Liver (tissue), 8 donors: ENCODE measurements at regions not wholly inside any gene's neighbourhood (a gene's known extent, or its start where the extent isn't known, plus 50 kb on each side); places are given as distances from the start of the nearest gene placed in this dataset.

Experiments
- DNase-seq: peaks from one replicate; pipeline ENCODE4 v3.0.0-alpha.2; 2017; ENCODE audit warnings: low spot score
- H3K27ac ChIP-seq, 2 donors: one replicate each; pipeline ENCODE4 v1.7.0; 2013; ENCODE audit warnings: inconsistent platforms in 2 of 2, low read length in 2 of 2, control low read depth in 1 of 2, low read depth in 1 of 2, mild to moderate bottlenecking in 1 of 2
- H3K27me3 ChIP-seq, 4 donors: one replicate each; pipeline versions ENCODE4 v1.6.1 to v1.7.0; 2013; ENCODE audit warnings: low read length in 3 of 4, inconsistent platforms in 1 of 4, mild to moderate bottlenecking in 1 of 4, moderate library complexity in 1 of 4; ENCODE audit not compliant: control insufficient read depth in 4 of 4, insufficient read depth in 4 of 4
- H3K36me3 ChIP-seq, 4 donors: one replicate each; pipeline versions ENCODE4 v1.6.1 to v1.7.0; 2013; ENCODE audit warnings: low read length in 3 of 4, mild to moderate bottlenecking in 3 of 4, low read depth in 1 of 4, moderate library complexity in 1 of 4; ENCODE audit not compliant: control insufficient read depth in 4 of 4, insufficient read depth in 3 of 4
- H3K4me1 ChIP-seq, 4 donors: one replicate each; pipeline versions ENCODE4 v1.6.1 to v1.7.0; 2013; ENCODE audit warnings: low read length in 3 of 4, mild to moderate bottlenecking in 3 of 4, moderate library complexity in 1 of 4; ENCODE audit not compliant: control insufficient read depth in 4 of 4, insufficient read depth in 4 of 4
- H3K4me3 ChIP-seq, 3 donors: one replicate each; pipeline versions ENCODE4 v1.6.1 to v1.7.0; 2013; ENCODE audit warnings: low read length in 3 of 3, control low read depth in 1 of 3, low read depth in 1 of 3, mild to moderate bottlenecking in 1 of 3
- H3K9ac ChIP-seq, 2 donors: one replicate each; pipeline ENCODE4 v1.7.0; 2013; ENCODE audit warnings: low read length in 2 of 2, mild to moderate bottlenecking in 2 of 2, moderate library complexity in 2 of 2, control low read depth in 1 of 2, low read depth in 1 of 2
- H3K9me3 ChIP-seq, 4 donors: one replicate each; pipeline versions ENCODE4 v1.6.1 to v1.7.0; 2013; ENCODE audit warnings: low read length in 3 of 4; ENCODE audit not compliant: control insufficient read depth in 4 of 4
- EGR1 ChIP-seq, 2 donors: IDR thresholded peaks; 2 replicates each; pipeline ENCODE4 v1.6.1; 2016 to 2018; ENCODE audit warnings: antibody characterized with exemption in 2 of 2, low read depth in 2 of 2
- FOXA1 ChIP-seq: IDR thresholded peaks from 2 replicates; pipeline ENCODE4 v1.6.1; 2016; ENCODE audit warnings: antibody characterized with exemption
- FOXA2 ChIP-seq: IDR thresholded peaks from 2 replicates; pipeline ENCODE4 v1.6.1; 2016; ENCODE audit warnings: antibody characterized with exemption
- GABPA ChIP-seq, 2 donors: IDR thresholded peaks in 1 of 2; conservative IDR thresholded peaks in 1 of 2; 2 replicates each; pipeline ENCODE4 v1.6.1; 2016; ENCODE audit warnings: antibody characterized with exemption in 2 of 2, mild to moderate bottlenecking in 1 of 2, moderate library complexity in 1 of 2
- HNF4A ChIP-seq, 2 donors: conservative IDR thresholded peaks; 2 replicates each; pipeline ENCODE4 v1.6.1; 2016; ENCODE audit warnings: antibody characterized with exemption in 2 of 2, mild to moderate bottlenecking in 2 of 2
- HNF4G ChIP-seq: IDR thresholded peaks from 2 replicates; pipeline ENCODE4 v1.6.1; 2016; ENCODE audit warnings: antibody characterized with exemption
- JUND ChIP-seq, 2 donors: IDR thresholded peaks; 2 replicates each; pipeline ENCODE4 v1.6.1; 2016; ENCODE audit warnings: antibody characterized with exemption in 2 of 2
- NR2F2 ChIP-seq: IDR thresholded peaks from 2 replicates; pipeline ENCODE4 v1.6.1; 2016; ENCODE audit warnings: antibody characterized with exemption
- RAD21 ChIP-seq, 2 donors: IDR thresholded peaks; 2 replicates each; pipeline ENCODE4 v1.6.1; 2016; ENCODE audit warnings: antibody characterized with exemption in 2 of 2, mild to moderate bottlenecking in 2 of 2
- RXRA ChIP-seq, 2 donors: IDR thresholded peaks; 2 replicates each; pipeline ENCODE4 v1.6.1; 2017 to 2018; ENCODE audit warnings: antibody characterized with exemption in 2 of 2, mild to moderate bottlenecking in 1 of 2
- SP1 ChIP-seq: IDR thresholded peaks from 2 replicates; pipeline ENCODE4 v1.6.1; 2018; ENCODE audit warnings: antibody characterized with exemption, mild to moderate bottlenecking
- TAF1 ChIP-seq: conservative IDR thresholded peaks from 2 replicates; pipeline ENCODE4 v1.6.1; 2016; ENCODE audit warnings: antibody characterized with exemption, mild to moderate bottlenecking
- YY1 ChIP-seq: IDR thresholded peaks from 2 replicates; pipeline ENCODE4 v1.6.1; 2016; ENCODE audit warnings: antibody characterized with exemption, mild to moderate bottlenecking
- WGBS: extraction: QIAGEN DNeasy Blood & Tissue Kit; methylation state at CpG from one replicate; pipeline ENCODE4 v1.1.7; 2013; 5-methylcytosine and 5-hydroxymethylcytosine counted together
- TF ChIP-seq, protein P1 (sequence below): IDR thresholded peaks from 2 replicates; pipeline ENCODE4 v1.6.1; 2016; ENCODE audit warnings: antibody characterized with exemption
- TF ChIP-seq, protein P2 (sequence below): IDR thresholded peaks from 2 replicates; pipeline ENCODE4 v1.6.1; 2016; ENCODE audit warnings: antibody characterized with exemption
- TF ChIP-seq, protein P3 (sequence below): fragments of 150-350 bp; IDR thresholded peaks from 2 replicates; pipeline ENCODE4 v1.5.1; 2017; ENCODE audit warnings: improper control_type of control experiment, low read depth, low read length; ENCODE audit not compliant: missing input control
- TF ChIP-seq, protein P4 (sequence below): IDR thresholded peaks from 2 replicates; pipeline ENCODE4 v1.6.1; 2016; ENCODE audit warnings: antibody characterized with exemption, mild to moderate bottlenecking
- TF ChIP-seq, protein P5 (sequence below): IDR thresholded peaks from 2 replicates; pipeline ENCODE4 v1.6.1; 2016; ENCODE audit warnings: antibody characterized with exemption
- donor health status: healthy.
- donor health status: healthy.
- donor health status: healthy.
- donor health status: healthy.
- donor health status: healthy.

DNA sequence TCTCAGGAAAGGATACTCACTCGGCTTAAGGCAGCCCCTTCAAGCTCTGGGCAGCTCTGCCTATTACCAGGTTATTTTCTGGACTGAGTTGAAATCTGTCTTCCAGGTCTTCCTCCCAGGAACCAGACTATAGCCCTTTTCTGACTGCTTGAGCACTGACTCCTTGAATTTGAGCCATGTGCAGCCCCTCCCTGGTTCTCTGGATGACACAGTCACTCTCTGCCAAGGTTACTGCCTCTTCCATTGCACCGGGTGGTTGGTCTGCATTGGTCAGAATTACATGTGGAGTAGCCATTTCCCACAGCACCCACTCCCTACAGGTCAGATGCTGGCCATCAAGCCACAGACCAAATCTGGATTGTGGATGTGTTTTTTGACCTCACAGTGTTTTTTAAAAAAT, 81.9 kb downstream of the KLF4 start:
- Histone ChIP-seq H3K36me3 (no peaks in the 10 kb centered on the region), H3K27ac (no peak overlapping the region), H3K4me1 (no peaks in the 10 kb centered on the region), H3K4me3 (no peak overlapping the region), H3K27me3 (peaks cover 0 to 4% (median 0%) of the 10 kb centered on the region in 4 donors), H3K9me3 (no peaks in the 10 kb centered on the region), H3K9ac (no peak overlapping the region)
- whole genome bisulfite sequencing: 65% methylated on average over 2 of the region's 2 CpGs
- TF ChIP-seq, protein P1, sequence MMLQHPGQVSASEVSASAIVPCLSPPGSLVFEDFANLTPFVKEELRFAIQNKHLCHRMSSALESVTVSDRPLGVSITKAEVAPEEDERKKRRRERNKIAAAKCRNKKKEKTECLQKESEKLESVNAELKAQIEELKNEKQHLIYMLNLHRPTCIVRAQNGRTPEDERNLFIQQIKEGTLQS: no peak
- TF ChIP-seq SP1 (no peak), NR2F2 (no peak), HNF4G (no peak), TAF1 (no peak), JUND (IDR thresholded peaks at IDR 0.05) (no peak), HNF4A (conservative IDR thresholded peaks at IDR 0.05) (no peak), RXRA (IDR thresholded peaks at IDR 0.05) (no peak), EGR1 (IDR thresholded peaks at IDR 0.05; ENCODE audit: low read depth in 2 of 2) (no peak), FOXA2 (no peak)
- TF ChIP-seq, protein P2, sequence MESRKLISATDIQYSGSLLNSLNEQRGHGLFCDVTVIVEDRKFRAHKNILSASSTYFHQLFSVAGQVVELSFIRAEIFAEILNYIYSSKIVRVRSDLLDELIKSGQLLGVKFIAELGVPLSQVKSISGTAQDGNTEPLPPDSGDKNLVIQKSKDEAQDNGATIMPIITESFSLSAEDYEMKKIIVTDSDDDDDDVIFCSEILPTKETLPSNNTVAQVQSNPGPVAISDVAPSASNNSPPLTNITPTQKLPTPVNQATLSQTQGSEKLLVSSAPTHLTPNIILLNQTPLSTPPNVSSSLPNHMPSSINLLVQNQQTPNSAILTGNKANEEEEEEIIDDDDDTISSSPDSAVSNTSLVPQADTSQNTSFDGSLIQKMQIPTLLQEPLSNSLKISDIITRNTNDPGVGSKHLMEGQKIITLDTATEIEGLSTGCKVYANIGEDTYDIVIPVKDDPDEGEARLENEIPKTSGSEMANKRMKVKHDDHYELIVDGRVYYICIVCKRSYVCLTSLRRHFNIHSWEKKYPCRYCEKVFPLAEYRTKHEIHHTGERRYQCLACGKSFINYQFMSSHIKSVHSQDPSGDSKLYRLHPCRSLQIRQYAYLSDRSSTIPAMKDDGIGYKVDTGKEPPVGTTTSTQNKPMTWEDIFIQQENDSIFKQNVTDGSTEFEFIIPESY: no peak
- TF ChIP-seq, protein P3, sequence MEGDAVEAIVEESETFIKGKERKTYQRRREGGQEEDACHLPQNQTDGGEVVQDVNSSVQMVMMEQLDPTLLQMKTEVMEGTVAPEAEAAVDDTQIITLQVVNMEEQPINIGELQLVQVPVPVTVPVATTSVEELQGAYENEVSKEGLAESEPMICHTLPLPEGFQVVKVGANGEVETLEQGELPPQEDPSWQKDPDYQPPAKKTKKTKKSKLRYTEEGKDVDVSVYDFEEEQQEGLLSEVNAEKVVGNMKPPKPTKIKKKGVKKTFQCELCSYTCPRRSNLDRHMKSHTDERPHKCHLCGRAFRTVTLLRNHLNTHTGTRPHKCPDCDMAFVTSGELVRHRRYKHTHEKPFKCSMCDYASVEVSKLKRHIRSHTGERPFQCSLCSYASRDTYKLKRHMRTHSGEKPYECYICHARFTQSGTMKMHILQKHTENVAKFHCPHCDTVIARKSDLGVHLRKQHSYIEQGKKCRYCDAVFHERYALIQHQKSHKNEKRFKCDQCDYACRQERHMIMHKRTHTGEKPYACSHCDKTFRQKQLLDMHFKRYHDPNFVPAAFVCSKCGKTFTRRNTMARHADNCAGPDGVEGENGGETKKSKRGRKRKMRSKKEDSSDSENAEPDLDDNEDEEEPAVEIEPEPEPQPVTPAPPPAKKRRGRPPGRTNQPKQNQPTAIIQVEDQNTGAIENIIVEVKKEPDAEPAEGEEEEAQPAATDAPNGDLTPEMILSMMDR: no peak
- no peak for DNase-seq

DNA sequence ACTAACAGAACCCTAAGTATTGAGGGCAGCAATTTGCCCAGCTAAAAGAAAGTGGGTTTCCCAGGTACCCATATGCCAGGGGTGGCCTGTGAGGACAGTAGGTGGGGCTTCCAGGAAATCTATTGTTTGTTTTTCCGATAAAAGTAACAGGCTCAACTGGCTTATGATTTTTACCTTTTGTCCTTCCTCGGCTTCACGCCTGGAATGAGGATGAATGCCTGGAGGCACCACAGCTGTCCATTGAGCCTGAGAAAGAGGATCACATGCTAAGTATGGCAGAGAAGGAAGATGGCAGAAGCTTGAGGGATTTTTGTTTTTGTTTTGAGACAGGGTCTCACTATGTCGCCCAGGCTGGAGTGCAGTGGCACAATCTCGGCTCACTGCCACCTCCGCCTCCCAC, 84.1 kb downstream of the KLF4 start:
- Histone ChIP-seq H3K9me3 (no peaks in the 10 kb centered on the region), H3K4me1 (no peaks in the 10 kb centered on the region), H3K36me3 (no peaks in the 10 kb centered on the region), H3K4me3 (no peak overlapping the region), H3K27ac (no peak overlapping the region), H3K9ac (no peak overlapping the region), H3K27me3 (no peaks in the 10 kb centered on the region)
- TF ChIP-seq TAF1: no peak
- TF ChIP-seq EGR1 (IDR thresholded peaks at IDR 0.05; ENCODE audit: low read depth in 2 of 2): no peak
- TF ChIP-seq, protein P1: no peak
- TF ChIP-seq FOXA1: no peak
- no peak for TF ChIP-seq FOXA2
- TF ChIP-seq HNF4G: no peak
- no peak for TF ChIP-seq GABPA (IDR thresholded peaks at IDR 0.05 in 1 of 2, conservative IDR thresholded peaks at IDR 0.05 in 1 of 2)
- TF ChIP-seq JUND (IDR thresholded peaks at IDR 0.05): no peak
- TF ChIP-seq, protein P3: no peak
- TF ChIP-seq NR2F2: no peak
- TF ChIP-seq RXRA (IDR thresholded peaks at IDR 0.05): no peak
- TF ChIP-seq SP1: no peak
- TF ChIP-seq RAD21 (IDR thresholded peaks at IDR 0.05): no peak
- TF ChIP-seq, protein P4, sequence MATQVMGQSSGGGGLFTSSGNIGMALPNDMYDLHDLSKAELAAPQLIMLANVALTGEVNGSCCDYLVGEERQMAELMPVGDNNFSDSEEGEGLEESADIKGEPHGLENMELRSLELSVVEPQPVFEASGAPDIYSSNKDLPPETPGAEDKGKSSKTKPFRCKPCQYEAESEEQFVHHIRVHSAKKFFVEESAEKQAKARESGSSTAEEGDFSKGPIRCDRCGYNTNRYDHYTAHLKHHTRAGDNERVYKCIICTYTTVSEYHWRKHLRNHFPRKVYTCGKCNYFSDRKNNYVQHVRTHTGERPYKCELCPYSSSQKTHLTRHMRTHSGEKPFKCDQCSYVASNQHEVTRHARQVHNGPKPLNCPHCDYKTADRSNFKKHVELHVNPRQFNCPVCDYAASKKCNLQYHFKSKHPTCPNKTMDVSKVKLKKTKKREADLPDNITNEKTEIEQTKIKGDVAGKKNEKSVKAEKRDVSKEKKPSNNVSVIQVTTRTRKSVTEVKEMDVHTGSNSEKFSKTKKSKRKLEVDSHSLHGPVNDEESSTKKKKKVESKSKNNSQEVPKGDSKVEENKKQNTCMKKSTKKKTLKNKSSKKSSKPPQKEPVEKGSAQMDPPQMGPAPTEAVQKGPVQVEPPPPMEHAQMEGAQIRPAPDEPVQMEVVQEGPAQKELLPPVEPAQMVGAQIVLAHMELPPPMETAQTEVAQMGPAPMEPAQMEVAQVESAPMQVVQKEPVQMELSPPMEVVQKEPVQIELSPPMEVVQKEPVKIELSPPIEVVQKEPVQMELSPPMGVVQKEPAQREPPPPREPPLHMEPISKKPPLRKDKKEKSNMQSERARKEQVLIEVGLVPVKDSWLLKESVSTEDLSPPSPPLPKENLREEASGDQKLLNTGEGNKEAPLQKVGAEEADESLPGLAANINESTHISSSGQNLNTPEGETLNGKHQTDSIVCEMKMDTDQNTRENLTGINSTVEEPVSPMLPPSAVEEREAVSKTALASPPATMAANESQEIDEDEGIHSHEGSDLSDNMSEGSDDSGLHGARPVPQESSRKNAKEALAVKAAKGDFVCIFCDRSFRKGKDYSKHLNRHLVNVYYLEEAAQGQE: no peak
- TF ChIP-seq, protein P5, sequence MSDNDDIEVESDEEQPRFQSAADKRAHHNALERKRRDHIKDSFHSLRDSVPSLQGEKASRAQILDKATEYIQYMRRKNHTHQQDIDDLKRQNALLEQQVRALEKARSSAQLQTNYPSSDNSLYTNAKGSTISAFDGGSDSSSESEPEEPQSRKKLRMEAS: no peak
- TF ChIP-seq YY1: no peak
- no peak for TF ChIP-seq HNF4A (conservative IDR thresholded peaks at IDR 0.05)
- TF ChIP-seq, protein P2: no peak
- no peak for DNase-seq
- 93% methylated on average over 6 of the region's 6 CpGs for WGBS
